ACHN (cell line): ENCODE measurements at regions not wholly inside any gene's neighbourhood (a gene's known extent, or its start where the extent isn't known, plus 50 kb on each side); places are given as distances from the start of the nearest gene placed in this dataset.
"Not testable (repeated sequence)": the region's sequence is repeated elsewhere in the genome, so short reads cannot be mapped to it uniquely, and the experiment has no call there.

Experiments used
- DNase-seq: peaks from one replicate; pipeline ENCODE4 v3.0.0-alpha.2; 2015
- in situ Hi-C: cut with HindIII; loops from 2 replicates; pipeline ENCODE4 v1.10.0; 2017; ENCODE audit warnings: low sequenced_read_pairs, low pct_ligation_motif_present, low pct_unique_long_range_greater_than_20kb

DNA sequence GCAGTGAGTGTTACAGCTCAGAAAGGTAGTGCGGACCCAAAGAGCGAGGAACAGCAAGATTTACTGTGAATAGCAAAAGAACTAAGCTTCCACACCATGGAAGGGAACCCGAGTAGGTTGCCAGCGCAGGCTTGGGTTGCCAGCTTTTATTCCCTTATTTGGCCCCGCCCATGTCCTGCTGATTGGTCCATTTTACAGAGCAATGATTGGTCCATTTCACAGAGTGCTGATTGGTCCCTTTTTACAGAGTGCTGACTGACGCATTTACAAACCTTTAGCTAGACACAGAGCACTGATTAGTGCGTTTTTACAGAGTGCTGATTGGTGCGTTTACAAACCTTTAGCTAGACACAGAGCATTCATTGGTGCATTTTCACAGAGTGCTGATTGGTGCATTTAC is 1030.7 kb downstream of the EPHA7 start:
- DNase-seq, in situ Hi-C loops: not testable (repeated sequence)

DNA sequence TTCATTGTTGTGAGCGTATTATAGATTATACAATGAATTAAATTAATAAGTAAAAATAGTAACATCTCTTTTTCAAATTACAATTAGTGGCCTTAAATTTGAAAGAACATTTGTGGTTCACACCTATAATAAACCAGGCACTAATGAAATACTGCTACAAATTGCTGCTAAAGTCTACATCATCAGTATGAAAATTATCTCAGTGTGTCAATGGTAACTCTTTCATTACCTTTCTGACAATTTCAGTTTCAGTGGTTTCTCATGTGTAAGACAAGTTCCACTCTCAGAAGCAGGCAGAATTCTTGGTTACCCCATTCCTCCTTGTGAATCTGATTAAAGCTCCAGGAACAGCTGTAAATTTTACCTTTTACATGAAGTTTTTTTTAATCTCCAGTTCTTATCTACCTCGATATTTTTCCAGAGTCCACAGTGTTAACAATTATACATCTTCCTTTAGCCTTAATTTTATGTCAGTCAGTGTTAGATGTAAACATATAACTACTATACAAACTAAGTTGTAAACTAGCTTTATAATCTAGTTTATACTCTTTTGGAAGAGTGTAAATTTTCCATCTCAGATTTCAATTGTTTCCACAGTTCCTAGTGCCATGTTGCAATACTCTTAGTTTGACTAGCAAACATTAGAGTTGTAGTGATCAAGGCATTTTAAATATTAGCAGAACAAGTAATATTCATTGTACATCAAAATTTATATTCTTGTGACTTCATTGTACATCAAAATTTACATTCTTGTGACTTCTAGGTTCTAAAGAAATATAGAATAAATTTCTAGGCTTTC is 1038.4 kb downstream of the EPHA7 start:
- in situ Hi-C loops: no loop called here
- no peak for DNase-seq

DNA sequence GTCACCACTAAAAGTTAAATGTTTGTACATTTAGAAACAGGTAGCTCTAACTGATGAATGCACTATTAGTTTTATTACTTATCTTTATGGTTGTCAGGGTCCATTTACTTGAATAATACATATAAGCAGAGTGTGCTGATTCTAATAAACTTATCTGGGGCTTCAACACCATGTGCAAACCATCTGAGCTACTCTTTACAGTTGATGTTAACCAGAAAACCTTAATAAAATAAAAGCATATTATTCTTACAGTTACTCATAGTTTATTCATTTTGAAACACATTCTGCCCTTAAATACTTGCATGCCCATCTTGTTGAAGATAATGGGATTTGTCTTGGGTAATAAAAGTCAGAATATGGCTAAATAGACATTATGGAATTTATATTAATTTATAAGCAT is 1042.2 kb downstream of the EPHA7 start:
- in situ Hi-C loops: no loop called here
- DNase-seq: no peak

GRCh38 chr6:92376691-92377090 is 1042.7 kb downstream of the EPHA7 start:
- in situ Hi-C loops: no loop called here
- no peak for DNase-seq

GRCh38 chr6:92371211-92372208 is 1047.8 kb downstream of the EPHA7 start:
- in situ Hi-C loops: no loop called here

GRCh38 chr6:92369309-92369708 is 1050.0 kb downstream of the EPHA7 start:
- DNase-seq: no peak
- in situ Hi-C loops: no loop called here

More at GRCh38 chr6:92371211-92372208, 1047.8 kb downstream of the EPHA7 start:
- no peak for DNase-seq

DNA sequence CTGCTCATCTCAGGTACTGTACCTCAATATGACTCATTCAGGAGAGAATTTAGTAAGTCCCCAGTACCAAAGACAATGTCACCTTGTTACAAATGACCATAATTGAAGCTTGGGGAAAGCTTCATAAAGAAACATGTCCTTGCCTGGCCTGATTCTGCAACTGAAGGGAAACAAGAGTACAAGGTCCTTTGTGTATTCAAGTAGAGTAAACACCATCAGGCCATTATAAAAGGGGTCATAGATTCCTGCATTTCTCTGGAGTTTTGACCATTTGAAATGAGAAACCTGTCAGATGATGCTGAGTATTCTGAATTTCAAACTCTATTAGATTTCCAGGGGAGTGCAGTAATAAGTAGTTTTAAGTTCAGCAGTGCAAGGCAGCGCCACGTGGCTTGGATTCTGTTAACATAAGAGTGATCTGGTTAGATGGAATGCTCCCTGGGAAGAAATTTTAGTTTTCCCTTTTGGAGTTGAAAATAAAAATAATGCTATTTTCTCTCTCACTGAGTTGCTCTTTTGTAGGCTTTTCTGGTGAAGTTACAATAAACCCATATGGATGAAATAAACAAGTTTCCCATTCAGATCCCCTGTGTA is 1054.3 kb downstream of the EPHA7 start:
- in situ Hi-C loops: no loop called here

DNA sequence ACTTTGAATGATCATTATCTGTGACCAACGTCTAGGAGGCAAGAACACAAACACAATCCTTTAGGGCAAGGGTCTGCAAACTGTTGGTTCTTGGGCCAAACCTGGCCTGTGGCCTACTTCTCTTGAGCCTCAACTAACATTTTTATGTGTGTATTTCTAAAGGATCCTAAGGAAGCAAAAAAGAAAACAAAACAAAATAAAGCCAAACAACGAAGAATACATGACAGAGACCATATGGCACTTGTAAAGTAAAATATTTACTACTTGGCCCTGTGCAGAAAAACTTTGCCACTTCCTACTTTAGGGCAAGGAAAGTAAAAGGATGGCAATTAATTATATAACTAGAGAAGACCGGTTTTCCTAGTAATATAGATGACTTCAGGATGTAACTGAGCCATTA is 1056.2 kb downstream of the EPHA7 start:
- in situ Hi-C loops: no loop called here
- DNase-seq: no peak

More for the DNA sequence above, 1054.3 kb downstream of the EPHA7 start:
- DNase-seq: no peak

- in situ Hi-C loops: no loop called here
- DNase-seq: no peak
Measured at GRCh38 chr6:92362404-92362803, 1057.0 kb downstream of the EPHA7 start.

- DNase-seq: no peak
- in situ Hi-C loops: no loop called here
Measured at GRCh38 chr6:92361990-92362389, 1057.4 kb downstream of the EPHA7 start.

- DNase-seq: no peak
- in situ Hi-C loops: no loop called here
Measured at GRCh38 chr6:92354270-92354829, 1065.0 kb downstream of the EPHA7 start.

DNA sequence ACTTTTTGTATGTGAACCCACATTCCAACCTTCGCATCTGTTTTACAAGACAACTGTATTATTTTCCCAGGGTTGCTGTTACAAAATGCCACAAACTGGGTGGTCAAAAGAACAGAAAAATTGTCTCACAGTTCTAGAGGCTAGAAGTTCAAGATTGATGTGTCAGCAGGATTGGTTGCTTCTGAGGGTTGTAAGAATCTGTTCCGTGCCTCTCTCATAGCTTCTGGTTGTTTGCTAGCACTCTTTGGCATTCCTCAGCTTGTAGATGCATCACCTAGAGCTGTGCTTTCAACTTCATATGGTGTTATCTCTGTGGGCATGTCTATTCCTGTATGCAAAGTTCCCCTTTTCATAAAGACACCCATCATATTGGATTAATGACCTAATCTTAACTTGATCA is 1067.2 kb downstream of the EPHA7 start:
- DNase-seq: no peak
- in situ Hi-C loops: no loop called here

- DNase-seq: no peak
- in situ Hi-C loops: no loop called here
Measured at GRCh38 chr6:92341201-92341600, 1078.2 kb downstream of the EPHA7 start.

- in situ Hi-C loops: no loop called here
- DNase-seq: no peak
Measured at GRCh38 chr6:92339936-92340640, 1079.3 kb downstream of the EPHA7 start.

DNA sequence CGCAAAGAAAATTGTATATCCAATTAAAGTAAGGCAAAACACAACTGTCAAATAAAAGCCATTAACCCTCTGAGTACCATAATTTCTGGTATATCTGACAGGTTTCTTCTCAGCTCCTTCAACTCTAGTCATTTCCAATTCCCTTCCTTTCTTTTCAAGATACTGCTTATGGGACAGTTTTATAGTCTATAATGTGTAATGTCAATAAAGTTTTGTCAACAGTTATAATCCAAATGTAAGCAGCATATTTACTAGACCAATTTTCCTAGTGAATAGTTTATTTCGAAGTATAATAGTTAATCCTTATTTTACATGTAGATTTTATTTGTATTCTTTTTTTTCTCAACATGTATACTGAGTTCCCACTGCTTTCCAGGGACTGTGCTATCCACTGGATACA is 1081.8 kb downstream of the EPHA7 start:
- no peak for DNase-seq
- in situ Hi-C loops: no loop called here

- in situ Hi-C loops: no loop called here
- no peak for DNase-seq
Measured at GRCh38 chr6:92329208-92329847, 1090.0 kb downstream of the EPHA7 start.

DNA sequence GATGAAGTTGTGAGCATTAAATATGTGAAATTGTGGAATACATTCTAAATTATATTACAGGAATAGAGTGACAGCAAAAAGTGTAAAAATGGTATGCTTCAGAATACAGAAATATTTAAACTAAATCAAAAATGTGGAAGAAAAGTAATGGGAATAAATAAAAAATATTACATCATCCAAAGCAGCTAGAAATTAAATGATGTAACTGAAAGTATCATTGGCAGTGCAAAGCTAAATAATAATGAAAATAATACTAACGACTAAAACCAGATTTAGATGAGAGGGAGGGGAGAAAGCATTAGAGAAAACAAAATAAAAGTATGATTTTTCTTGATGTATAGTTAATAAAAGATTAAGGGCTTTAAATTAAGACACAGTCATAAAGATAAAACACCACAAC is 1104.0 kb downstream of the EPHA7 start:
- in situ Hi-C loops: no loop called here
- no peak for DNase-seq

DNA sequence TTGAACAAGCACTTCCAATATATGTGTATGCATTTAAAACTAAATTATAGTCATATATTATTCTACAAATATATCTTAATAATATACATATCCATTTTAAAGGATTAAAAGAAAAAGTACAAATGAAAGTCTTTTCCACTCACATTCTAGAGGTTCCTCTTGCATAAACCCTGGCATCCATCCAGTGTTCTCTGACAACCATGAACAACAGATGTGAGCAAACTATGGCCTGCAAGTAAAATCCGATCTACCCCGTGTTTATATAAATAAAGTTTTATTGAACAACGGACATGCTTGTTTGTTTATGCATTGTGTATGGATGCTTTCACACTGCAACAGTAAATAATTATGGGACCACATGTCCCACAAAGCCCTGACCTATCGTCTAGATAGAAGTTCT is 1122.3 kb downstream of the EPHA7 start:
- in situ Hi-C loops: no loop called here
- no peak for DNase-seq
